A673 (cell line): ENCODE measurements at regions not wholly inside any gene's neighbourhood (a gene's known extent, or its start where the extent isn't known, plus 50 kb on each side); places are given as distances from the start of the nearest gene placed in this dataset.
"Not testable (repeated sequence)": the region's sequence is repeated elsewhere in the genome, so short reads cannot be mapped to it uniquely, and the experiment has no call there.

Experiments
- CTCF ChIP-seq: fragments of 300-800, 200-600 bp; sonication (generic); conservative IDR thresholded peaks from 2 replicates; pipeline ENCODE4 v1.5.1; 2017; ENCODE audit warnings: low read depth, mild to moderate bottlenecking, antibody characterized with exemption, low read length, moderate library complexity, mixed read lengths
- EZH2 ChIP-seq: fragments of 200-600 bp; sonication (generic); IDR thresholded peaks from 2 replicates; pipeline ENCODE4 v1.6.1; 2017; ENCODE audit warnings: borderline replicate concordance, low read depth, mild to moderate bottlenecking, mixed read lengths, antibody characterized with exemption, low read length; ENCODE audit not compliant: poor library complexity, severe bottlenecking

DNA sequence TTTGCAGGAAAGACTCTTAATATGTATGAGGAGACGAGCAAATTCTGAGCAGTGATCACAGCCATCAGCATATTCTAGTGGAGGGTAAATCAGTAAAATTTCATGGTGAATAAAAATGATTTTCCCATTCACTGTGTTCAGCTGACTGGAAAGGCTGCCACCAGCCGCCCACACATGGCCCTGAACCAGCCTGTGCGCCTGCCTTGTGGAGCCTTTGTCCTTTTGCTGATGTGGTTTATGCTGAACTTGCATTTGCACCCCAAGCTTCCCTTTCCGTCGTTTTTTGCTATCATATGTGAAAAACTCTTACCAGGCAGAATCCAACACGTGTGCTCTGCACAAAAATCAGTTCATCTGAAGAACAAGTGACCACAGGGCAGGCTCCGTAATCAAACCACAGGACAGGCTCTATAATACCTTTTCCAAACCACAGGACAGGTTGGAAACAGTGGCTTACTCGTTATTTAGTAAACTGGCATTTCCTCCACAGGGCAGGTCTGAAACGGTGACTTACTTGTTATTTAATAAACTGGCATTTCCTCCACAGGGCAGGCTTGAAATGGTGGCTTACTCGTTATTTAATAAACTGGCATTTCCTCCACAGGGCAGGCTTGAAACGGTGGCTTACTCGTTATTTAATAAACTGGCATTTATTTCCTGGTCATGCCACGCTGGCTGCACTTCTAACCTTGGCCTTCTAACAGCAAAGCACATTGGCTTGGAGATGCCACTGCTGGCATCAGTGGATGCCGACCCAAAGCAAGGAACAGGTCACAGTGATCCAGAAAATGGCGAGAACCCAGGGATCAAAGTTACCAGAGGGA lies 58.4 kb upstream of the TNK2 start:
- TF ChIP-seq CTCF, EZH2: not testable (repeated sequence)
